Skeletal muscle satellite cell (primary cell): ENCODE measurements at regions not wholly inside any gene's neighbourhood (a gene's known extent, or its start where the extent isn't known, plus 50 kb on each side); places are given as distances from the start of the nearest gene placed in this dataset.

Experiments used
- H3K27me3 ChIP-seq: 2 replicates; pipeline ENCODE4 v1.7.0; 2013; ENCODE audit warnings: low read length; ENCODE audit not compliant: control insufficient read depth, insufficient read depth
- H3K36me3 ChIP-seq: 2 replicates; pipeline ENCODE4 v1.7.0; 2013; ENCODE audit warnings: mild to moderate bottlenecking, control low read depth, low read length; ENCODE audit not compliant: insufficient read depth
- H3K4me1 ChIP-seq: 2 replicates; pipeline ENCODE4 v1.7.0; 2013; ENCODE audit warnings: low read length; ENCODE audit not compliant: control insufficient read depth, insufficient read depth
- H3K4me2 ChIP-seq: 2 replicates; pipeline ENCODE4 v1.7.0; 2013; ENCODE audit warnings: mild to moderate bottlenecking, low read length
- H3K4me3 ChIP-seq: 2 replicates; pipeline ENCODE4 v1.7.0; 2013; ENCODE audit warnings: low read length
- H3K9ac ChIP-seq: 2 replicates; pipeline ENCODE4 v1.7.0; 2013; ENCODE audit warnings: mild to moderate bottlenecking, low read depth, low read length, moderate library complexity
- H3K9me3 ChIP-seq: replicated peaks from 2 replicates; pipeline ENCODE4 v1.7.0; 2013; ENCODE audit warnings: mild to moderate bottlenecking, control low read depth, low read length

GRCh38 chr5:8613078-8613685, 744.2 kb downstream of the MTRR start:
- Histone ChIP-seq H3K4me3 (no peak overlapping the region), H3K9ac (no peak overlapping the region), H3K4me2 (no peak overlapping the region), H3K36me3 (no peaks in the 10 kb centered on the region), H3K4me1 (no peaks in the 10 kb centered on the region), H3K9me3 (no peaks in the 10 kb centered on the region), H3K27me3 (no peaks in the 10 kb centered on the region)

- Histone ChIP-seq H3K36me3 (no peaks in the 10 kb centered on the region), H3K9ac (no peak overlapping the region), H3K27me3 (no peaks in the 10 kb centered on the region), H3K4me2 (no peak overlapping the region), H3K4me3 (no peak overlapping the region), H3K4me1 (no peaks in the 10 kb centered on the region), H3K9me3 (no peaks in the 10 kb centered on the region)
Observed at GRCh38 chr5:8615142-8615858, 746.4 kb downstream of the MTRR start.

GRCh38 chr5:8628521-8628920, 759.6 kb downstream of the MTRR start:
- Histone ChIP-seq H3K9ac (no peak overlapping the region), H3K4me2 (no peak overlapping the region), H3K4me1 (no peaks in the 10 kb centered on the region), H3K27me3 (no peaks in the 10 kb centered on the region), H3K36me3 (no peaks in the 10 kb centered on the region), H3K9me3 (no peaks in the 10 kb centered on the region), H3K4me3 (no peak overlapping the region)

GRCh38 chr5:8633259-8633658, 764.3 kb downstream of the MTRR start:
- Histone ChIP-seq H3K36me3 (no peaks in the 10 kb centered on the region), H3K4me2 (no peak overlapping the region), H3K27me3 (no peaks in the 10 kb centered on the region), H3K9ac (no peak overlapping the region), H3K4me3 (no peak overlapping the region), H3K9me3 (no peaks in the 10 kb centered on the region), H3K4me1 (no peaks in the 10 kb centered on the region)

GRCh38 chr5:8633696-8634095, 764.7 kb downstream of the MTRR start:
- Histone ChIP-seq H3K27me3 (no peaks in the 10 kb centered on the region), H3K4me3 (no peak overlapping the region)

GRCh38 chr5:8634219-8634618, 765.3 kb downstream of the MTRR start:
- no peaks in the 10 kb centered on the region for H3K4me1 ChIP-seq
- no peak overlapping the region for H3K4me2 ChIP-seq
- H3K9me3 ChIP-seq: no peaks in the 10 kb centered on the region
- no peak overlapping the region for H3K9ac ChIP-seq
- no peak overlapping the region for H3K4me3 ChIP-seq
- H3K27me3 ChIP-seq: no peaks in the 10 kb centered on the region
- no peaks in the 10 kb centered on the region for H3K36me3 ChIP-seq

More at GRCh38 chr5:8633696-8634095, 764.7 kb downstream of the MTRR start:
- no peaks in the 10 kb centered on the region for H3K9me3 ChIP-seq
- no peaks in the 10 kb centered on the region for H3K36me3 ChIP-seq
- H3K9ac ChIP-seq: no peak overlapping the region
- H3K4me1 ChIP-seq: no peaks in the 10 kb centered on the region
- H3K4me2 ChIP-seq: no peak overlapping the region

- Histone ChIP-seq H3K36me3 (no peaks in the 10 kb centered on the region), H3K9ac (no peak overlapping the region), H3K4me3 (no peak overlapping the region)
Observed at GRCh38 chr5:8641786-8642505, 773.0 kb downstream of the MTRR start.

GRCh38 chr5:8644377-8644776, 775.4 kb downstream of the MTRR start:
- Histone ChIP-seq H3K36me3 (no peaks in the 10 kb centered on the region), H3K4me3 (no peak overlapping the region), H3K9me3 (no peaks in the 10 kb centered on the region), H3K27me3 (no peaks in the 10 kb centered on the region), H3K9ac (no peak overlapping the region), H3K4me2 (no peak overlapping the region), H3K4me1 (no peaks in the 10 kb centered on the region)

More at GRCh38 chr5:8641786-8642505, 773.0 kb downstream of the MTRR start:
- no peaks in the 10 kb centered on the region for H3K27me3 ChIP-seq
- H3K4me1 ChIP-seq: no peaks in the 10 kb centered on the region
- H3K4me2 ChIP-seq: no peak overlapping the region
- H3K9me3 ChIP-seq: no peaks in the 10 kb centered on the region

- Histone ChIP-seq H3K9me3 (no peaks in the 10 kb centered on the region), H3K4me1 (no peaks in the 10 kb centered on the region), H3K27me3 (no peaks in the 10 kb centered on the region), H3K4me3 (no peak overlapping the region), H3K36me3 (no peaks in the 10 kb centered on the region), H3K9ac (no peak overlapping the region), H3K4me2 (no peak overlapping the region)
Observed at GRCh38 chr5:8647111-8647510, 778.2 kb downstream of the MTRR start.

- Histone ChIP-seq H3K4me2 (no peak overlapping the region), H3K4me1 (no peaks in the 10 kb centered on the region), H3K9ac (no peak overlapping the region), H3K4me3 (no peak overlapping the region), H3K9me3 (no peaks in the 10 kb centered on the region), H3K27me3 (no peaks in the 10 kb centered on the region), H3K36me3 (no peaks in the 10 kb centered on the region)
Observed at GRCh38 chr5:8650186-8650585, 781.2 kb downstream of the MTRR start.

- H3K9me3 ChIP-seq: no peaks in the 10 kb centered on the region
- no peak overlapping the region for H3K4me3 ChIP-seq
- no peak overlapping the region for H3K9ac ChIP-seq
- H3K4me2 ChIP-seq: no peak overlapping the region
- H3K36me3 ChIP-seq: no peaks in the 10 kb centered on the region
- no peaks in the 10 kb centered on the region for H3K4me1 ChIP-seq
- no peaks in the 10 kb centered on the region for H3K27me3 ChIP-seq
Observed at GRCh38 chr5:8660133-8660893, 791.4 kb downstream of the MTRR start.
